ENCODE measurements at regions not wholly inside any gene's neighbourhood (a gene's known extent, or its start where the extent isn't known, plus 50 kb on each side); places are given as distances from the start of the nearest gene placed in this dataset.
"Not testable (repeated sequence)": the region's sequence is repeated elsewhere in the genome, so short reads cannot be mapped to it uniquely, and the experiment has no call there.

GRCh38 chr12:4191149-4191548 lies 82.4 kb upstream of the CCND2 start:
- no peak for DNase-seq

- no peak for DNase-seq
These were observed 83.0 kb upstream of the CCND2 start for GRCh38 chr12:4190366-4191063.

GRCh38 chr12:4189721-4190120 lies 83.8 kb upstream of the CCND2 start:
- no peak for DNase-seq

GRCh38 chr12:4187916-4188315 lies 85.6 kb upstream of the CCND2 start:
- no peak for DNase-seq

GRCh38 chr12:4187315-4187714 lies 86.2 kb upstream of the CCND2 start:
- DNase-seq = not testable (repeated sequence)

GRCh38 chr12:4178424-4179170 lies 95.0 kb upstream of the CCND2 start:
- DNase-seq = no peak

GRCh38 chr12:4177262-4177661 lies 96.3 kb upstream of the CCND2 start:
- no peak for DNase-seq

GRCh38 chr12:4176168-4176567 lies 97.4 kb upstream of the CCND2 start:
- DNase-seq = no peak

GRCh38 chr12:4174417-4174816 lies 99.1 kb upstream of the CCND2 start:
- DNase-seq = no peak

- no peak for DNase-seq
These were observed 100.6 kb upstream of the CCND2 start for GRCh38 chr12:4172999-4173398.

GRCh38 chr12:4171742-4172141 lies 101.8 kb upstream of the CCND2 start:
- DNase-seq = no peak

GRCh38 chr12:4169959-4170358 lies 103.6 kb upstream of the CCND2 start:
- DNase-seq = no peak

- DNase-seq = no peak
These were observed 104.0 kb upstream of the CCND2 start for GRCh38 chr12:4169531-4169930.

GRCh38 chr12:4168036-4168435 lies 105.5 kb upstream of the CCND2 start:
- DNase-seq = no peak

GRCh38 chr12:4164559-4165558 lies 108.7 kb upstream of the CCND2 start:
- DNase-seq = no peak

- no peak for DNase-seq
These were observed 109.4 kb upstream of the CCND2 start for GRCh38 chr12:4164188-4164558.

GRCh38 chr12:4161718-4162117 lies 111.8 kb upstream of the CCND2 start:
- DNase-seq = no peak

GRCh38 chr12:4160314-4161040 lies 113.1 kb upstream of the CCND2 start:
- DNase-seq = no peak

GRCh38 chr12:4159851-4160250 lies 113.7 kb upstream of the CCND2 start:
- DNase-seq = no peak

- no peak for DNase-seq
These were observed 115.3 kb upstream of the CCND2 start for GRCh38 chr12:4158306-4158705.

- DNase-seq = no peak
These were observed 116.4 kb upstream of the CCND2 start for GRCh38 chr12:4157122-4157521.

GRCh38 chr12:4156317-4156716 lies 117.2 kb upstream of the CCND2 start:
- DNase-seq = no peak

Data from SIG-M5 (cell line).